ENCODE measurements at regions not wholly inside any gene's neighbourhood (a gene's known extent, or its start where the extent isn't known, plus 50 kb on each side); places are given as distances from the start of the nearest gene placed in this dataset.

DNA sequence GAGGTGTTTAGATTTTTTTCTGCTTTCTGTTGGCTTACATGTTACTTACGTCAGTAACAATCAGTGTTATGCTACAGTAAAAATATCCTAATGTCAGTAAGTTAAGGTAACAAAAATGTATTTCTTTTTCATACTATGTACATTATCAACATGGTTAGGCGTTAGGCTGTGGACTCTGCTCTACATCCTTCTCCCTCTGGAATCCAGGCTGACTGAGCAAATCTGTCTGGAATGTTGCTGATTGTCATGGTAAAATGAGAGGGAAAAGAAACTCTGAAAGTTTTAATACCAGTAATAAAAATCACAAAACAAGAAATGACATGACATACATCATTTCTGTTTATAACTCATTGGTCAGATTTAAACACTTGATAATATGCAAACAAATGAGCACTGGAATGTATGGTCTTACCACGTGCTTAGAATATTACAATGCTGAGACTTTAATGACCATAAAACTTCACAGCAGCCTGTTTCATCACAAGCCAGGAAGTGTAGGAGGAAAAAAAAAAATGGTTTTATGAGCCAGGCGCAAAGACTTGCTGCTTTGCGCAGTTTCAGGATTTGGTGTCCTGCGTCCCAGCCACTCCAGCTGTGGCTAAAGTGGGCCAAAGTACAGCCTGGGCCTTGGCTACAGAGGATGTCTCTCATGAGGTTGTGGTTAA lies 252.4 kb downstream of the FSIP2 start:
- H3K4me1 ChIP-seq = no peaks in the 10 kb centered on the region
- DNase-seq = no peak
- no peak overlapping the region for H3K4me3 ChIP-seq
- TF ChIP-seq, protein P1, sequence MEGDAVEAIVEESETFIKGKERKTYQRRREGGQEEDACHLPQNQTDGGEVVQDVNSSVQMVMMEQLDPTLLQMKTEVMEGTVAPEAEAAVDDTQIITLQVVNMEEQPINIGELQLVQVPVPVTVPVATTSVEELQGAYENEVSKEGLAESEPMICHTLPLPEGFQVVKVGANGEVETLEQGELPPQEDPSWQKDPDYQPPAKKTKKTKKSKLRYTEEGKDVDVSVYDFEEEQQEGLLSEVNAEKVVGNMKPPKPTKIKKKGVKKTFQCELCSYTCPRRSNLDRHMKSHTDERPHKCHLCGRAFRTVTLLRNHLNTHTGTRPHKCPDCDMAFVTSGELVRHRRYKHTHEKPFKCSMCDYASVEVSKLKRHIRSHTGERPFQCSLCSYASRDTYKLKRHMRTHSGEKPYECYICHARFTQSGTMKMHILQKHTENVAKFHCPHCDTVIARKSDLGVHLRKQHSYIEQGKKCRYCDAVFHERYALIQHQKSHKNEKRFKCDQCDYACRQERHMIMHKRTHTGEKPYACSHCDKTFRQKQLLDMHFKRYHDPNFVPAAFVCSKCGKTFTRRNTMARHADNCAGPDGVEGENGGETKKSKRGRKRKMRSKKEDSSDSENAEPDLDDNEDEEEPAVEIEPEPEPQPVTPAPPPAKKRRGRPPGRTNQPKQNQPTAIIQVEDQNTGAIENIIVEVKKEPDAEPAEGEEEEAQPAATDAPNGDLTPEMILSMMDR (IDR thresholded peaks at IDR 0.05) = no peak
- intact Hi-C loops (cut with DNase I; ENCODE audit: low total_unique reads) = no loop called here
- no peak overlapping the region for H3K27ac ChIP-seq
- H3K9me3 ChIP-seq = no peaks in the 10 kb centered on the region
- H3K36me3 ChIP-seq = peaks cover 0 to 7% (median 0%) of the 10 kb centered on the region in 3 donors
- H3K27me3 ChIP-seq = no peaks in the 10 kb centered on the region

DNA sequence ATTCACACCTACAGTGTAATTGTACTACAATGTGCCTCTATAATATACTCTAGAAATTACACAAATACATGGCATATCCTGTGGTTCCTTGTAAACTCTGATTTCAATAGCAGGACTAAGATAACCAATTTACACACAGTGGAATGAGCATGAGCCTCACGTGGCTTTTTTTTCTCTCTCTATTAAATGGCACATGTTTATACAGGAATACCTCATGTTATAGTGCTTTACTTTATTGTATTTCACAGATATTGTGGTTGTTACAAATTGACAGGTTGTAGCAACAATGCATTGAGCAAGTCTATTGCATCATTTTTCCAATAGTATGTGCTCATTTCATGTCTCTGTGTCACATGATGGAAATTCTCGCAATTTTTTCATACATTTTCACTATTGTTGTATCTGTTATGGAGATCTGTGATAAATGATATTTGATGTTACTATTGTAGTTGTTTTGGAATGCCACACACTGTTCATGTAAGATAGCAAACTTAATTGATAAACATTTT lies 260.0 kb downstream of the FSIP2 start:
- TF ChIP-seq, protein P1 (IDR thresholded peaks at IDR 0.05) = no peak
- Histone ChIP-seq H3K27me3 (no peaks in the 10 kb centered on the region), H3K4me1 (no peaks in the 10 kb centered on the region), H3K4me3 (no peak overlapping the region), H3K9me3 (no peaks in the 10 kb centered on the region), H3K36me3 (no peaks in the 10 kb centered on the region), H3K27ac (no peak overlapping the region)
- no peak for DNase-seq
- intact Hi-C loops (cut with DNase I; ENCODE audit: low total_unique reads) = no loop called here

DNA sequence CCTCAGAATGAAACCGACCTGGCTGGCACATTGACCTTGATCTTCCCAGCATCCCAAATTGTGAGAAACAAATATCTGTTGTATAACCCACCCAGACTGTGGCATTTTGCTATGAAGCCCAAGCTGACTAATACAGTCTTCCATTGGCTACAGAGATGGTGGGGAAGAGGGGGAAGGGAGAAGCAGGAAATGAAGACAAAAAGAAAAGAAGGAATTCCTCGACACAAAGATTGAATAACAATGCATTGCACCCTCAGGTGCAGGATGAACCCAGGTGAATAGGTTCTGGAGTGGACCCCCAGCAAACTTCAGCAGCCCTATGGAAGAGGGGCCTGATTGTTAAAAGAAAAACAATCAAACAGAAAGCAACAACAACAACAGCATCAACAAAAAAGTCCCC lies 270.7 kb downstream of the FSIP2 start:
- no peak for DNase-seq
- no peaks in the 10 kb centered on the region for H3K4me1 ChIP-seq
- peaks cover 0 to 15% (median 5%) of the 10 kb centered on the region in 3 donors for H3K9me3 ChIP-seq
- no peak overlapping the region for H3K4me3 ChIP-seq
- TF ChIP-seq, protein P1 (IDR thresholded peaks at IDR 0.05) = no peak
- no peaks in the 10 kb centered on the region for H3K27me3 ChIP-seq
- intact Hi-C loops (cut with DNase I; ENCODE audit: low total_unique reads) = no loop called here
- peaks cover 0 to 4% (median 0%) of the 10 kb centered on the region in 3 donors for H3K36me3 ChIP-seq
- H3K27ac ChIP-seq = no peak overlapping the region

DNA sequence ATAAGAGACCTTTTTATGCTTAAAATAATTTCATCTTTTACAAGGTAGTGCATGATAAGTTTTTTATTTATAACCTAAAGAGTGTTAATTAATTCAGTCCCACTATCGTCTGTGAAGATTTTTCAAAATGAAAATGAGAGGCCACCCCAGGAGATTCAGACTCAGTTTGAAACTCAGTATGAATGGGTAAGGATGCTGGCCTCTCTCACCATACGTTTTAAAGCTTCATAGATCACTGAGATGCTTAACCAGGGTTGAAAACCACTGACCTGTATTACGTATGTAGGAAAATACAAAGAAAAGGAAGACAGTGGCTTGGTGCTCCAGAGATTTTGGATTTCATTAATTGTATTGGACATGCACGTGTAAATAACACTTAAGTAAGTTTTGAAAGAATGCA lies 278.7 kb downstream of the FSIP2 start:
- Histone ChIP-seq H3K27ac (no peak overlapping the region), H3K9me3 (peaks cover 0 to 11% (median 0%) of the 10 kb centered on the region in 3 donors), H3K4me3 (no peak overlapping the region), H3K4me1 (no peaks in the 10 kb centered on the region), H3K36me3 (no peaks in the 10 kb centered on the region), H3K27me3 (no peaks in the 10 kb centered on the region)
- intact Hi-C loops (cut with DNase I; ENCODE audit: low total_unique reads) = no loop called here
- TF ChIP-seq, protein P1 (IDR thresholded peaks at IDR 0.05) = no peak
- DNase-seq = no peak

DNA sequence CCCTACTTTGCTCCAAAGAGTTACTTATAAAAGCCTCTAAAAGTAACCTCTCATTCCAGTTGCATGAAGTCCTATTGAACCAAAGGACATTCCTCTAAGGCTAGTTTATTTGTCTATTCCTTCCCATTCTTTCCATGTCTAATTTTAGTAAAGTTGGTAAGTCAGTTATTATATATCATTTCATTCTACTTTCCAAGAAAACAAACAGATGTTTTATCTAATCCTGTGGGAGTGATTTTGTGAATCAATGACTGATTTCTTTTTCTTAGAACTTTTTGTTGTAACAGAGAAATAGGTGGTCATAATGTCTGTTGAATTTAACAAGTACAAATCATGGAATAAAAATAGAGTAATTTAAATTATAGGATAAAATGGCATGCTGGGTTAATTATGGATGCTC lies 286.3 kb downstream of the FSIP2 start:
- Histone ChIP-seq H3K9me3 (no peaks in the 10 kb centered on the region), H3K27ac (no peak overlapping the region), H3K27me3 (no peaks in the 10 kb centered on the region), H3K4me1 (no peaks in the 10 kb centered on the region), H3K4me3 (no peak overlapping the region), H3K36me3 (no peaks in the 10 kb centered on the region)
- TF ChIP-seq, protein P1 (IDR thresholded peaks at IDR 0.05) = no peak
- intact Hi-C loops (cut with DNase I; ENCODE audit: low total_unique reads) = no loop called here
- no peak for DNase-seq

Data from tibial artery (tissue), 4 donors.